H9 (cell line): ENCODE measurements at regions not wholly inside any gene's neighbourhood (a gene's known extent, or its start where the extent isn't known, plus 50 kb on each side); places are given as distances from the start of the nearest gene placed in this dataset.

Experiments used
- DNase-seq: peaks from one replicate; pipeline ENCODE4 v3.0.0-alpha.2; 2017
- H2AFZ ChIP-seq: one replicate; pipeline ENCODE4 v1.6.1; 2013; ENCODE audit warnings: mild to moderate bottlenecking, low read length, control low read depth, moderate library complexity
- H2AK5ac ChIP-seq: 2 replicates; pipeline ENCODE4 v1.6.1; 2013; ENCODE audit warnings: low read length, control low read depth, mixed read lengths; ENCODE audit not compliant: insufficient read length
- H2BK120ac ChIP-seq: one replicate; pipeline ENCODE4 v1.6.1; 2013; ENCODE audit warnings: low read depth, mild to moderate bottlenecking, low read length, control low read depth, inconsistent platforms; ENCODE audit not compliant: poor library complexity, severe bottlenecking
- H2BK12ac ChIP-seq: 2 replicates; pipeline ENCODE4 v1.6.1; 2013; ENCODE audit warnings: low read length, control low read depth, mixed read lengths, low read depth; ENCODE audit not compliant: insufficient read length
- H2BK15ac ChIP-seq: 2 replicates; pipeline ENCODE4 v1.6.1; 2013; ENCODE audit warnings: low read depth, low read length, control low read depth
- H2BK20ac ChIP-seq: one replicate; pipeline ENCODE4 v1.6.1; 2013; ENCODE audit warnings: low read depth, mild to moderate bottlenecking, low read length, control low read depth, inconsistent platforms; ENCODE audit not compliant: poor library complexity, severe bottlenecking
- H2BK5ac ChIP-seq: 2 replicates; pipeline ENCODE4 v1.6.1; 2013; ENCODE audit warnings: low read length, control low read depth, mixed read lengths; ENCODE audit not compliant: insufficient read length
- H3K14ac ChIP-seq: 2 replicates; pipeline ENCODE4 v1.6.1; 2013; ENCODE audit warnings: low read length, control low read depth; ENCODE audit not compliant: insufficient read depth
- H3K18ac ChIP-seq: 2 replicates; pipeline ENCODE4 v1.6.1; 2013; ENCODE audit warnings: low read depth, mild to moderate bottlenecking, mixed read lengths, low read length, control low read depth; ENCODE audit not compliant: insufficient read length
- H3K23ac ChIP-seq: 2 replicates; pipeline ENCODE4 v1.6.1; 2013; ENCODE audit warnings: low read length, control low read depth, mixed read lengths, low read depth; ENCODE audit not compliant: insufficient read length
- H3K23me2 ChIP-seq: 2 replicates; pipeline ENCODE4 v1.6.1; 2013; ENCODE audit warnings: low read depth, mild to moderate bottlenecking, mixed read lengths, low read length, control low read depth; ENCODE audit not compliant: insufficient read length, poor library complexity, severe bottlenecking
- H3K27ac ChIP-seq: 2 replicates; pipeline ENCODE4 v1.5.1; 2013; ENCODE audit warnings: low read length, control low read depth, mixed read lengths, low read depth; ENCODE audit not compliant: insufficient read length
- H3K27me3 ChIP-seq: 2 replicates; pipeline ENCODE4 v1.6.1; 2013; ENCODE audit warnings: low read length, control low read depth, inconsistent platforms; ENCODE audit not compliant: insufficient read depth
- H3K4ac ChIP-seq: 2 replicates; pipeline ENCODE4 v1.6.1; 2013; ENCODE audit warnings: low read depth, mild to moderate bottlenecking, control low read depth, inconsistent platforms, low read length, moderate library complexity
- H3K4me1 ChIP-seq: 2 replicates; pipeline ENCODE4 v1.6.1; 2013; ENCODE audit warnings: low read length, control low read depth, inconsistent platforms; ENCODE audit not compliant: insufficient read depth
- H3K4me2 ChIP-seq: 2 replicates; pipeline ENCODE4 v1.6.1; 2013; ENCODE audit warnings: low read length, control low read depth, mixed read lengths; ENCODE audit not compliant: insufficient read length, insufficient read depth
- H3K56ac ChIP-seq: 2 replicates; pipeline ENCODE4 v1.6.1; 2013; ENCODE audit warnings: low read depth, mild to moderate bottlenecking, mixed read lengths, low read length, control low read depth; ENCODE audit not compliant: insufficient read length
- H3K79me1 ChIP-seq: 2 replicates; pipeline ENCODE4 v1.6.1; 2013; ENCODE audit warnings: low read depth, mild to moderate bottlenecking, moderate library complexity, low read length, control low read depth, inconsistent platforms; ENCODE audit not compliant: insufficient read depth, poor library complexity, severe bottlenecking
- H3K79me2 ChIP-seq: 2 replicates; pipeline ENCODE4 v1.6.1; 2013; ENCODE audit warnings: low read length, control low read depth, inconsistent platforms; ENCODE audit not compliant: insufficient read depth
- H3K9ac ChIP-seq: 2 replicates; pipeline ENCODE4 v1.6.1; 2013; ENCODE audit warnings: low read length, control low read depth, mixed read lengths; ENCODE audit not compliant: insufficient read length; ENCODE audit errors: extremely low read depth
- H3K9me3 ChIP-seq: one replicate; pipeline ENCODE4 v1.6.1; 2013; ENCODE audit warnings: low read depth, low read length, inconsistent platforms; ENCODE audit not compliant: control insufficient read depth
- H3T11ph ChIP-seq: one replicate; pipeline ENCODE4 v1.6.1; 2013; ENCODE audit warnings: mild to moderate bottlenecking, low read length, control low read depth, inconsistent platforms
- H4K20me1 ChIP-seq: one replicate; pipeline ENCODE4 v1.6.1; 2013; ENCODE audit not compliant: control insufficient read depth, insufficient read length, insufficient read depth
- H4K5ac ChIP-seq: 2 replicates; pipeline ENCODE4 v1.6.1; 2013; ENCODE audit warnings: low read depth, mild to moderate bottlenecking, mixed read lengths, low read length, control low read depth; ENCODE audit not compliant: insufficient read length
- H4K8ac ChIP-seq: replicated peaks from 2 replicates; pipeline ENCODE4 v1.6.1; 2013; ENCODE audit warnings: low read length, control low read depth, mixed read lengths, low read depth; ENCODE audit not compliant: insufficient read length
- H4K91ac ChIP-seq: 2 replicates; pipeline ENCODE4 v1.6.1; 2013; ENCODE audit warnings: low read depth, mild to moderate bottlenecking, moderate library complexity, mixed read lengths, low read length, control low read depth; ENCODE audit not compliant: insufficient read length
- H3K27ac Mint-ChIP-seq, 3 experiments: 2 replicates in 2 of 3; 3 replicates in 1 of 3; pipeline ENCODE4 v1.8.0; 2020 to 2021; ENCODE audit warnings: mixed read lengths in 3 of 3, mild to moderate bottlenecking in 1 of 3, moderate library complexity in 1 of 3
- H3K27me3 Mint-ChIP-seq: 2 replicates; pipeline ENCODE4 v1.8.0; 2021; ENCODE audit warnings: low read depth, mild to moderate bottlenecking, moderate library complexity, mixed read lengths
- H3K36me3 Mint-ChIP-seq, 3 experiments: 2 replicates in 2 of 3; 3 replicates in 1 of 3; pipeline ENCODE4 v1.8.0; 2020 to 2021; ENCODE audit warnings: low read depth in 3 of 3, mixed read lengths in 3 of 3; ENCODE audit not compliant: insufficient read depth in 1 of 3
- H3K4me1 Mint-ChIP-seq, 2 experiments: 2 replicates each; pipeline ENCODE4 v1.8.0; 2020; ENCODE audit warnings: mixed read lengths in 2 of 2
- H3K4me3 Mint-ChIP-seq, 2 experiments: 2 replicates in 1 of 2; 3 replicates in 1 of 2; pipeline ENCODE4 v1.8.0; 2020 to 2021; ENCODE audit warnings: mild to moderate bottlenecking in 2 of 2, mixed read lengths in 2 of 2, moderate library complexity in 1 of 2
- H3K9me3 Mint-ChIP-seq, 2 experiments: 2 replicates in 1 of 2; 3 replicates in 1 of 2; pipeline ENCODE4 v1.8.0; 2020; ENCODE audit warnings: mild to moderate bottlenecking in 2 of 2, mixed read lengths in 2 of 2, moderate library complexity in 1 of 2
- WGBS: extraction: QIAGEN DNeasy Blood & Tissue Kit; methylation state at CpG from one replicate; pipeline ENCODE4 v1.1.7; 2013; ENCODE audit warnings: missing lambda C conversion rate, low lambda C conversion rate, mixed read lengths; ENCODE audit not compliant: insufficient read length; ENCODE audit errors: extremely low coverage; 5-methylcytosine and 5-hydroxymethylcytosine counted together
- TF ChIP-seq, protein P1 (sequence below): fragments of 200-600 bp; sonication (generic); conservative IDR thresholded peaks from 3 replicates; pipeline ENCODE4 v1.8.0; 2021; ENCODE audit warnings: antibody characterized with exemption, mild to moderate bottlenecking

DNA sequence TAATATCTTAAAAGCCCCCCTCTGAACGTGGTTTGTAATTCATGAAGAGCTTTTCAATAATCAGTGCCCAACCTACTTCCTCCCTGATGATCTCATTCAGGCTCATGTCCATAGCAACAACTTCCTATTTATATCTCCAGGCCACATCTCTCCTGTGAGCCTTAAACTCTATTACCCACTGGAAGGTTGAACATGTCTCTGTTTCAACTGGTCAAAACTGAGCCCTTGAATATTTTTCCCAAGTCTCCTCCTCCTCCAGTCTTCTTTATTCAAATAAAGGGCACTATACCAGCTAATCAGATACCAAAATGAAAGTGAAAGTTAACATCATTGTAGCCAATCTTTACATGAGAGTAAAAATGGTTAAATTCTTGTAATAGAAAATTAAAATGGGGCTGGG lies 63.7 kb upstream of the ITGA4 start:
- Histone ChIP-seq H2BK12ac (no peak overlapping the region), H4K8ac (no peak overlapping the region), H3K56ac (no peak overlapping the region), H2AK5ac (no peak overlapping the region), H4K91ac (no peak overlapping the region), H3K14ac (no peak overlapping the region), H2BK120ac (no peak overlapping the region), H3K4ac (no peak overlapping the region), H2BK20ac (no peak overlapping the region), H2AFZ (no peak overlapping the region), H3K23ac (no peak overlapping the region), H4K5ac (no peak overlapping the region), H3K9ac (no peak overlapping the region), H3K18ac (no peak overlapping the region), H3T11ph (no peak overlapping the region), H3K79me2 (no peaks in the 10 kb centered on the region), H4K20me1 (no peaks in the 10 kb centered on the region), H3K79me1 (no peaks in the 10 kb centered on the region), H2BK5ac (no peak overlapping the region), H3K4me2 (no peak overlapping the region), H3K4me1 (no peaks in the 10 kb centered on the region), H3K9me3 (no peaks in the 10 kb centered on the region), H3K27me3 (no peaks in the 10 kb centered on the region), H3K23me2 (no peaks in the 10 kb centered on the region), H2BK15ac (no peak overlapping the region), H3K27ac (no peak overlapping the region)
- Mint-ChIP-seq H3K27ac (peak overlapping the region in 1 of 3 experiments; percentile 59; a peak in 1 of 7 replicates), H3K4me3 (no peak overlapping the region), H3K27me3 (no peaks in the 10 kb centered on the region), H3K36me3 (no peaks in the 10 kb centered on the region), H3K4me1 (peaks cover 0 to 3% of the 10 kb centered on the region in 2 experiments; a peak in 1 of 4 replicates), H3K9me3 (no peaks in the 10 kb centered on the region)
- TF ChIP-seq, protein P1, sequence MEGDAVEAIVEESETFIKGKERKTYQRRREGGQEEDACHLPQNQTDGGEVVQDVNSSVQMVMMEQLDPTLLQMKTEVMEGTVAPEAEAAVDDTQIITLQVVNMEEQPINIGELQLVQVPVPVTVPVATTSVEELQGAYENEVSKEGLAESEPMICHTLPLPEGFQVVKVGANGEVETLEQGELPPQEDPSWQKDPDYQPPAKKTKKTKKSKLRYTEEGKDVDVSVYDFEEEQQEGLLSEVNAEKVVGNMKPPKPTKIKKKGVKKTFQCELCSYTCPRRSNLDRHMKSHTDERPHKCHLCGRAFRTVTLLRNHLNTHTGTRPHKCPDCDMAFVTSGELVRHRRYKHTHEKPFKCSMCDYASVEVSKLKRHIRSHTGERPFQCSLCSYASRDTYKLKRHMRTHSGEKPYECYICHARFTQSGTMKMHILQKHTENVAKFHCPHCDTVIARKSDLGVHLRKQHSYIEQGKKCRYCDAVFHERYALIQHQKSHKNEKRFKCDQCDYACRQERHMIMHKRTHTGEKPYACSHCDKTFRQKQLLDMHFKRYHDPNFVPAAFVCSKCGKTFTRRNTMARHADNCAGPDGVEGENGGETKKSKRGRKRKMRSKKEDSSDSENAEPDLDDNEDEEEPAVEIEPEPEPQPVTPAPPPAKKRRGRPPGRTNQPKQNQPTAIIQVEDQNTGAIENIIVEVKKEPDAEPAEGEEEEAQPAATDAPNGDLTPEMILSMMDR: no peak
- no peak for DNase-seq
- WGBS: no CpG with 5 or more reads among the region's 1 CpG
